Spleen (tissue), 7 donors: ENCODE measurements at regions not wholly inside any gene's neighbourhood (a gene's known extent, or its start where the extent isn't known, plus 50 kb on each side); places are given as distances from the start of the nearest gene placed in this dataset.

Source experiments
- CTCF ChIP-seq, 11 experiments: fragments of 200-600 bp in 7 of 11; fragments of 450-650 bp in 4 of 11; sonication (generic) in 4 of 11; IDR thresholded peaks in 8 of 11; conservative IDR thresholded peaks in 3 of 11; 1 replicate in 7 of 11; 2 replicates in 4 of 11; pipeline versions ENCODE4 v1.4.0 to v1.8.0; 2016 to 2021; ENCODE audit warnings: antibody characterized with exemption in 11 of 11, inconsistent platforms in 4 of 11, mild to moderate bottlenecking in 1 of 11
- POLR2A ChIP-seq, 3 donors: fragments of 450-650 bp; IDR thresholded peaks; one replicate each; pipeline ENCODE4 v1.5.1; 2017; ENCODE audit warnings: antibody characterized with exemption in 3 of 3, mild to moderate bottlenecking in 1 of 3
- POLR2AphosphoS5 ChIP-seq, 3 donors: sonication (generic); formaldehyde crosslinking; IDR thresholded peaks; one replicate each; pipeline ENCODE4 v1.5.1; 2017; ENCODE audit warnings: antibody characterized with exemption in 3 of 3
- donor health status: DM: no; HTN: no; CAD: no; lungs with moderate emphysema.
- donor health status: DM: no; HTN: no; CAD: no.
- donor health status: DM: no; HTN: no; CAD: no.

- TF ChIP-seq CTCF (IDR thresholded peaks at IDR 0.05 in 8 of 11, conservative IDR thresholded peaks at IDR 0.05 in 3 of 11): no peak
- TF ChIP-seq POLR2AphosphoS5 (IDR thresholded peaks at IDR 0.05): no peak
- TF ChIP-seq POLR2A (IDR thresholded peaks at IDR 0.05): no peak
These were observed 95.9 kb upstream of the PRR5 start for GRCh38 chr22:44606126-44606525.
